LNCaP clone FGC (cell line): ENCODE measurements at regions not wholly inside any gene's neighbourhood (a gene's known extent, or its start where the extent isn't known, plus 50 kb on each side); places are given as distances from the start of the nearest gene placed in this dataset.

ENCODE experiments used
- DNase-seq: peaks from one replicate; pipeline ENCODE4 v3.0.0-alpha.2; 2011; ENCODE audit warnings: low read depth
- H3K4me3 ChIP-seq: 2 replicates; pipeline ENCODE4 v1.5.1; 2011; ENCODE audit warnings: mild to moderate bottlenecking, low read depth, low read length, control low read depth
- TF ChIP-seq, protein P1 (sequence below): IDR thresholded peaks from 2 replicates; pipeline ENCODE4 v1.5.1; 2012; ENCODE audit warnings: mild to moderate bottlenecking; ENCODE audit not compliant: control insufficient read depth, insufficient read depth; ENCODE audit errors: extremely low read depth

DNA sequence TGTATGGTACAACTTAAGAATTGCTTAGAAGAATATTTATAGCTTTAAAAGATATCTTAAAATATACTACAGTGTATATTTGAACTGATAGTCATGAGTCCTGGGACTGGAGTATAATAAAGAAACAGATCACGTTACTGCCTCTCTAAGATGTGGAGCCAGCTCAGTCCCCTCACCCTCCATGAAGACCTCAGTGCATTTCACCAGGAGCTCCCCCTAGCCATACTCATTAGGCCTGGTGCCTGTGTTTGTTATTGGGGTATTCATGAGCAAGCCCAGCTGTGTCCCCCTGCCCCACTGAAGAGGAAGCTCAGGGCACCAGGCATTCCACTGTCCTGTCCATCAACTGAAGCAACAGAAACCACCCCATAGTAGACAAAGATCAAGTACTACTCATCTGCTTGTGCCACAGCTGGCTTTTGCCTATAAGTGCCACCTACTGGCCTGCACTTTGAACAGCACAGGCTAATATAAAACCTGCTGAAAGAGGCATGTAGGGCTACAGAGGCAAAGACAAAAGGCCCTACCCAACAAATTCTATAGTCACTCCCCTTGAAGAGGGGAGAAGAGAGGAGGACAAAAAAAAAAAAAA, 850.2 kb upstream of the NUDT12 start:
- TF ChIP-seq, protein P1, sequence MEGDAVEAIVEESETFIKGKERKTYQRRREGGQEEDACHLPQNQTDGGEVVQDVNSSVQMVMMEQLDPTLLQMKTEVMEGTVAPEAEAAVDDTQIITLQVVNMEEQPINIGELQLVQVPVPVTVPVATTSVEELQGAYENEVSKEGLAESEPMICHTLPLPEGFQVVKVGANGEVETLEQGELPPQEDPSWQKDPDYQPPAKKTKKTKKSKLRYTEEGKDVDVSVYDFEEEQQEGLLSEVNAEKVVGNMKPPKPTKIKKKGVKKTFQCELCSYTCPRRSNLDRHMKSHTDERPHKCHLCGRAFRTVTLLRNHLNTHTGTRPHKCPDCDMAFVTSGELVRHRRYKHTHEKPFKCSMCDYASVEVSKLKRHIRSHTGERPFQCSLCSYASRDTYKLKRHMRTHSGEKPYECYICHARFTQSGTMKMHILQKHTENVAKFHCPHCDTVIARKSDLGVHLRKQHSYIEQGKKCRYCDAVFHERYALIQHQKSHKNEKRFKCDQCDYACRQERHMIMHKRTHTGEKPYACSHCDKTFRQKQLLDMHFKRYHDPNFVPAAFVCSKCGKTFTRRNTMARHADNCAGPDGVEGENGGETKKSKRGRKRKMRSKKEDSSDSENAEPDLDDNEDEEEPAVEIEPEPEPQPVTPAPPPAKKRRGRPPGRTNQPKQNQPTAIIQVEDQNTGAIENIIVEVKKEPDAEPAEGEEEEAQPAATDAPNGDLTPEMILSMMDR = peak; percentile 82
- no peak for DNase-seq
- no peak overlapping the region for H3K4me3 ChIP-seq

DNA sequence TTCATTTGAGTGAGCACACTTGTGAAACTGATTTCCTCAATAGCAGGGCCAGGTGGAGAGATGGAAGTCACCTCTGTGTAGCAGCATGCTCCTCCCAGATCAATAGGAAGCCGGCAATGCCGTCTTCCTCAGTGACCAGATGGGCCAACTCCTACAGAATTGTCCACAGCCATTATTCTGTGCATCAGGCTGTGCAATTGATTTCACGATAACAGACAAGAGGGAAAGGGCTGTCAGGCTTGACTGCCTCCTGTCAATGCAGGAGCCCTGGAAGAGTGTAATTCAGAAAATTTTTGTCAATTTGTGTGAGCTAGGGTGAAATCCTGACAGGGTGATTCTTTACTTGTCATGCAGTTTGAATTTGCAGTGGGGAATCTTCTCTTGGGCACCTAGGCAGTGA, 838.4 kb upstream of the NUDT12 start:
- DNase-seq = no peak
- H3K4me3 ChIP-seq = no peak overlapping the region
- TF ChIP-seq, protein P1 = no peak

DNA sequence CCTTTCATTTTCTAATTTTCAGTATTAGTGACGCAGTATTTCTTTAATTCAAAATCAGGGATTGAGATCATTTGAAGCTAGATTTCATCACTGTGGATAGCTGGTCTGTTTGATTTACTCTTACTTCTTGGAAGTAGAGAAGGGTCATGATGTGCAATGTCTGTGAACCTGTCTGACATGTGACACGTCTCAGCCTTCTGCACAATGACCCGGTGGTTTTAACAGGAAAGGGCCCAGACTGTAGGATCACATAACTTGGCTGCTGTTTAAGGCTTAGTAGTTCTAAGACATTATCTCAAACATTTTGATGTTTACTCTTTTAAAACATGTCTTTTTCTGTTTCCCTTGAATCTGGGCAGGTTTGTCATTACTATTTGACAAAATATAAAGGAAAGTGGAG, 823.3 kb upstream of the NUDT12 start:
- no peak overlapping the region for H3K4me3 ChIP-seq
- TF ChIP-seq, protein P1 = no peak
- DNase-seq = no peak

DNA sequence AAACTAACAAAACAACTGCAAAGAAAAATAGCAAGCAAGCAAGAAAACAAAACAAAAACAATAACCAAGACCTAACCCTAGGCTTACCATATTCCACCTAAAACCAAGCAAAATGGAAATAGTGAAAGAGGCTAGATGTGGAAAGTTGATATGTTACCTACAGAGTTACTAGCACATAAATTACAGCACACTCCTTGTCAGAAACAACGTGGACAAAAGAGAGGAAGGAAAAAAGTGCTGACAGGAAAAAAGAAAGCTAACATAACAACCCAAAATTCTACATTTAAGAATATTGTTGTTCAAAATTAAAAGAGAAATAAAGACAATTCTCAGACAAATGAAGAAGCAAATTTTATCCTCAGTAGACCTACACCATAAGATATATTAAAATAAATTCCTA, 812.8 kb upstream of the NUDT12 start:
- TF ChIP-seq, protein P1 = no peak
- no peak for DNase-seq
- no peak overlapping the region for H3K4me3 ChIP-seq

DNA sequence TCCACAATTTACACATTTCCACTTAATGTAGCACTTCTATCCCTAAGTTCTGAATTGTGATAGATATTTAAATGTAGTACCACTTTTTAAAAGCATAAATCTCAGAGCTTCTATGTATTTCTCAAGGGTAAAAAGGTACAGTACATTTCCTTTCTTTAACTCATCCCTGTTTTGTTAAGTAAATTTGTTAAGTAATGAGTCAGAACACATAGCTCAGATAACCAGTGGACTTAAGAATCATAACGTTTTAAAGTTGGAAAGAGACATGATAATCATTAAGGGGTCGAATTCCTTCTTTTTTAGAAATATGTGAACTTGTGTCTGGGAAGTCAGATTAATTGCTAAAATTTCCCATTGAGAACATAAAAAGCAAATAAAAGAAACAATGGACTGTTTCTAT, 810.2 kb upstream of the NUDT12 start:
- TF ChIP-seq, protein P1 = no peak
- DNase-seq = no peak
- no peak overlapping the region for H3K4me3 ChIP-seq

DNA sequence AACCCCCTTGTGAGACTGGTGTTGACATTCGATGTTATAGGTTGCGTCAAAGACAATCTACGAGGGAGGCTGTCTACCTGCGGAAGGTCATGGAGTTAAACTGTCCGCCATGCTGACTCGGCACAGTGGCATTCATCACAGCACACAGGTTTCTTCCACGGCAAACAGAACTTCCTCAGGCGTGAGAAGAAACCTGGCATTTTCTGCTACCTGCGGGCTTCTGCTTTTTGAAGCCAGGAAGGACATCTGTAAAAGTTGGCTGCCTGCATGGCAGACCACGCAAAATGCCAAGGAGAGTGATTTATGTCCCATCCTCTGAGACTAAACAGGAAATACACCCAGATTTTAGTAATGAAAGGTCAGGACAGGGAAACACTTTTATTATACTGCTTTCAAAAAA, 809.8 kb upstream of the NUDT12 start:
- no peak overlapping the region for H3K4me3 ChIP-seq
- DNase-seq = no peak
- TF ChIP-seq, protein P1 = no peak

DNA sequence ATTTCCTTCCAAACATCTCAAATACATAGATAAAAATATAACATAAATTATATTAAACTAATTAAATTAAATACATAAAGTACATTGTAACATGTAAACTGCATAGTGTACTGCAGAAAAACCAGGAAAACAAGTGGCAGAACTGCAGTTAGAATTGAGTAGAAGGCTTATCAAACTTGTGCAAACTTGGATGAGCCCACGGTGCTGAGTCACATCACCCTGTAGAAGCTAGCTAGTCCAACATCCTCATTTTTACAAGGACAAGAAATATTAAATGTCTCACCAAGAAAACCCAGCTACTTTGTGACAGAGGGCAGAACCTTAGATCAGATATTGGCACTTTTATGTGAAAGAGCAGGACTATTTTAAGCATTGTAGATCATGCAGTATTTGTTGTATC, 807.9 kb upstream of the NUDT12 start:
- TF ChIP-seq, protein P1 = no peak
- no peak for DNase-seq
- no peak overlapping the region for H3K4me3 ChIP-seq
